A549 (cell line): ENCODE measurements at regions not wholly inside any gene's neighbourhood (a gene's known extent, or its start where the extent isn't known, plus 50 kb on each side); places are given as distances from the start of the nearest gene placed in this dataset.

Experiments
- ATAC-seq, 2 experiments: fragments of 200-7000 bp in 1 of 2; fragments of >200 bp in 1 of 2; cut with Nextera tagmentation in 1 of 2; cut with Tn5 transposase in 1 of 2; 3 replicates each; pipeline versions ENCODE4 v1.8.0 to v1.9.1; 2018 to 2020; ENCODE audit warnings: mild to moderate bottlenecking in 1 of 2, moderate library complexity in 1 of 2
- CTCF ChIA-PET: fragments of 300-600 bp; sonication (Branson Sonifier 250); formaldehyde crosslinking; extraction: SDS; loops from one replicate; lab custom pipeline; 2021; ENCODE audit warnings: antibody characterized with exemption, inconsistent platforms; lab: Yijun Ruan, JAX
- POLR2A ChIA-PET: fragments of 350-600 bp; formaldehyde crosslinking; extraction: SDS; loops from one replicate; lab custom pipeline; 2021; ENCODE audit warnings: antibody characterized with exemption, inconsistent platforms; lab: Yijun Ruan, JAX
- DNase-seq, 2 experiments: peaks; one replicate each; pipeline versions ENCODE4 v3.0.0 to v3.0.0-alpha.2; 2011 to 2016; ENCODE audit warnings: low read depth in 1 of 2, low spot score in 1 of 2
- FAIRE-seq: peaks from 2 replicates; lab custom pipeline; 2011; peaks lifted over from hg19 to GRCh38; lab: Jason Lieb, UNC
- H3K27ac ChIP-seq, 2 experiments: fragments of >200 bp; sonication (Bioruptor Twin); formaldehyde crosslinking; 3 replicates each; pipeline ENCODE4 v1.5.1; 2016 to 2017
- H3K4me1 ChIP-seq: fragments of >200 bp; sonication (Bioruptor Twin); formaldehyde crosslinking; 3 replicates; pipeline ENCODE4 v1.6.1; 2016
- H3K4me2 ChIP-seq: fragments of >200 bp; sonication (Bioruptor Twin); formaldehyde crosslinking; 3 replicates; pipeline ENCODE4 v1.6.1; 2016
- H3K4me3 ChIP-seq: fragments of >200 bp; sonication (Bioruptor Twin); formaldehyde crosslinking; 3 replicates; pipeline ENCODE4 v1.5.1; 2016
- H3K9me3 ChIP-seq: fragments of >200 bp; sonication (Bioruptor Twin); formaldehyde crosslinking; 3 replicates; pipeline ENCODE4 v1.6.1; 2016
- CHD2 ChIP-seq: fragments of 150-350 bp; IDR thresholded peaks from 2 replicates; pipeline ENCODE4 v1.6.1; 2014; ENCODE audit warnings: low read length; ENCODE audit not compliant: partially characterized antibody
- CHD4 ChIP-seq: fragments of 200-600 bp; sonication (generic); IDR thresholded peaks from 2 replicates; pipeline ENCODE4 v1.6.1; 2016; ENCODE audit warnings: antibody characterized with exemption, mild to moderate bottlenecking, borderline replicate concordance
- EHF ChIP-seq: fragments of 250-450 bp; sonication (Bioruptor Pico); IDR thresholded peaks from 2 replicates; pipeline ENCODE4 v1.5.0; 2020; ENCODE audit warnings: mild to moderate bottlenecking
- ESRRA ChIP-seq: fragments of 150-350 bp; IDR thresholded peaks from 2 replicates; pipeline ENCODE4 v1.6.1; 2014; ENCODE audit warnings: mild to moderate bottlenecking, low read length, borderline replicate concordance
- FOSB ChIP-seq: fragments of 250-450 bp; sonication (Bioruptor Pico); IDR thresholded peaks from 2 replicates; pipeline ENCODE4 v1.5.0; 2020; ENCODE audit warnings: mild to moderate bottlenecking, moderate library complexity
- FOSL2 ChIP-seq, 2 experiments: fragments of 450-650 bp in 1 of 2; fragments of >200 bp in 1 of 2; sonication (Bioruptor Twin) in 1 of 2; formaldehyde crosslinking; IDR thresholded peaks; 2 replicates each; pipeline versions ENCODE4 v1.5.0 to v1.6.1; 2016 to 2020; ENCODE audit warnings: mild to moderate bottlenecking in 1 of 2, moderate library complexity in 1 of 2
- GATA3 ChIP-seq: IDR thresholded peaks from 2 replicates; pipeline ENCODE4 v1.6.1; 2012; ENCODE audit warnings: borderline replicate concordance
- JUN ChIP-seq, 2 experiments: fragments of >200 bp; sonication (Bioruptor Twin); formaldehyde crosslinking; IDR thresholded peaks; 2 replicates in 1 of 2; 3 replicates in 1 of 2; pipeline ENCODE4 v1.6.1; 2016 to 2017
- MAZ ChIP-seq: fragments of 150-350 bp; IDR thresholded peaks from 2 replicates; pipeline ENCODE4 v1.6.1; 2014; ENCODE audit warnings: antibody characterized with exemption, low read depth, low read length, borderline replicate concordance
- PHF8 ChIP-seq: fragments of 200-600 bp; sonication (generic); IDR thresholded peaks from 2 replicates; pipeline ENCODE4 v1.6.1; 2016; ENCODE audit warnings: low read depth, mild to moderate bottlenecking, antibody characterized with exemption, moderate library complexity, borderline replicate concordance
- POLR2AphosphoS2 ChIP-seq: conservative IDR thresholded peaks from 2 replicates; pipeline ENCODE4 v1.6.1; 2012; ENCODE audit warnings: low read length, improper control_type of control experiment, inconsistent platforms
- RAD21 ChIP-seq, 2 experiments: fragments of >200 bp in 1 of 2; sonication (Bioruptor Twin) in 1 of 2; formaldehyde crosslinking in 1 of 2; IDR thresholded peaks in 1 of 2; conservative IDR thresholded peaks in 1 of 2; 2 replicates in 1 of 2; 3 replicates in 1 of 2; pipeline ENCODE4 v1.6.1; 2012 to 2018; ENCODE audit warnings: inconsistent platforms in 1 of 2
- RARB ChIP-seq: fragments of 250-450 bp; sonication (Bioruptor Pico); IDR thresholded peaks from 2 replicates; pipeline ENCODE4 v1.8.0; 2021; ENCODE audit warnings: mild to moderate bottlenecking, moderate library complexity
- SREBF2 ChIP-seq: fragments of 450-650 bp; IDR thresholded peaks from 2 replicates; pipeline ENCODE4 v1.6.1; 2014; ENCODE audit warnings: mild to moderate bottlenecking, moderate library complexity
- ZC3H11A ChIP-seq: fragments of 450-650 bp; IDR thresholded peaks from 2 replicates; pipeline ENCODE4 v1.6.1; 2014; ENCODE audit warnings: antibody characterized with exemption, mild to moderate bottlenecking
- WGBS: methylation state at CpG from one replicate; pipeline ENCODE4 v1.1.6; 2017; ENCODE audit errors: missing lambda C conversion rate; 5-methylcytosine and 5-hydroxymethylcytosine counted together
- TF ChIP-seq, protein P1 (sequence below): fragments of 250-450 bp; sonication (Bioruptor Pico); IDR thresholded peaks from 2 replicates; pipeline ENCODE4 v1.5.0; 2021; ENCODE audit warnings: mild to moderate bottlenecking, moderate library complexity, borderline replicate concordance
- TF ChIP-seq, protein P2 (sequence below): fragments of 200-600 bp; sonication (generic); IDR thresholded peaks from 2 replicates; pipeline ENCODE4 v1.6.1; 2016; ENCODE audit warnings: antibody characterized with exemption, mild to moderate bottlenecking, moderate library complexity
- TF ChIP-seq, protein P3 (sequence below): fragments of 150-350 bp; IDR thresholded peaks from 2 replicates; pipeline ENCODE4 v1.6.1; 2014; ENCODE audit warnings: low read depth, mild to moderate bottlenecking, low read length
- TF ChIP-seq, protein P4 (sequence below): fragments of >200 bp; sonication (Bioruptor Twin); formaldehyde crosslinking; IDR thresholded peaks from 2 replicates; pipeline ENCODE4 v1.6.1; 2016
- TF ChIP-seq, protein P5 (sequence below): IDR thresholded peaks from 2 replicates; pipeline ENCODE4 v1.6.1; 2012; ENCODE audit warnings: low read depth, borderline replicate concordance
- TF ChIP-seq, protein P6 (sequence below): fragments of 450-650 bp; IDR thresholded peaks from 2 replicates; pipeline ENCODE4 v1.6.1; 2014; ENCODE audit warnings: antibody characterized with exemption

DNA sequence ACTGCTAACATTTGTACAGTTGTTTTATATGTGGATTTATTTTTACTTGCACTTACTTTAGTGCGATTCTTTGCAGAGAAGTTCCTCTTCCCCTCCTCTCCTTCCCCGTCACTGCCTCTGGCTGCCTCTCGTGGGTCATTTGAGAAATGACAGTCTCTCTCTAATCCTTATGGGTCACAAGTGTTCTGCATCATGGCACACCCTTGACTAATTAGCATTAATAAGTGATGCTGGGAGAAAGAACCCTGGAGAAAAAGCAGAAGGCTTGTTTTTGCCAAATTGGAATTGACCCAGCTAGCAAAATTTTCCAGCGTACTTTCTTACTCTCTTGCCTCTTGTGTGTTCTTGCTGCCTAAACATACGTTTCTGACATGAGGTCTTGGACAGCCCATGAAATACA, 301.2 kb downstream of the DUSP10 start:
- Histone ChIP-seq H3K9me3 (no peaks in the 10 kb centered on the region), H3K4me3 (no peak overlapping the region)
- CTCF ChIA-PET, result interaction anchor here (1.4 kb wide), 1 partner anchor 9 kb away, joined by 5 read pairs; no protein-coding TSS in a partner anchor

DNA sequence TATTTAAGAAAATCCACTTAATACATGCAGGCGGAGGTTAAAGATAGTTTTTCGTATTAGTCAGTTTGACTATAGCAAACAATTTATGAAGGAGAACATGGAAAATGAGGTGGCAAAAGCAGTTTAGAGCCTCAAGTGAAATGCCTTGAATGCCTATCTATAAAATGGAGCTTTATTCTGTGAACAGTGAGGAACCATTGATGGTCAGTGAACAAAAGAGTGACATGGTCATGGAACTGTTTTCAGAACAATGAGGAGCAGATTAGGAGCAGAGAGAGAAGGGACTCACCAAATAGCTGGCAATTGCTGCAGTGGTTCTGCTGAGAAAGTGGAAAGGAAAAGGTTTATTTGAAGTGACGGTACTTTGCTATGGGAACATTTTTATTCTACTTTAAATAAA, 299.8 kb downstream of the DUSP10 start:
- peaks cover 25% of the 10 kb centered on the region for H3K4me1 ChIP-seq
- ChIA-PET POLR2A (no interaction called here), CTCF (interaction anchor here (0.6 to 1.9 kb wide), 4 partner anchors 8 to 1013 kb away, joined by 3 to 5 read pairs (median 4); no protein-coding TSS in a partner anchor)
- no peak overlapping the region for H3K4me3 ChIP-seq
- H3K9me3 ChIP-seq, result no peaks in the 10 kb centered on the region
- no peak for ATAC-seq
- H3K4me2 ChIP-seq, result no peak overlapping the region
- no peak for FAIRE-seq
- no peak overlapping the region for H3K27ac ChIP-seq
- WGBS, result 68% methylated on average over 3 of the region's 3 CpGs
- DNase-seq, result no peak
- TF ChIP-seq, protein P1, sequence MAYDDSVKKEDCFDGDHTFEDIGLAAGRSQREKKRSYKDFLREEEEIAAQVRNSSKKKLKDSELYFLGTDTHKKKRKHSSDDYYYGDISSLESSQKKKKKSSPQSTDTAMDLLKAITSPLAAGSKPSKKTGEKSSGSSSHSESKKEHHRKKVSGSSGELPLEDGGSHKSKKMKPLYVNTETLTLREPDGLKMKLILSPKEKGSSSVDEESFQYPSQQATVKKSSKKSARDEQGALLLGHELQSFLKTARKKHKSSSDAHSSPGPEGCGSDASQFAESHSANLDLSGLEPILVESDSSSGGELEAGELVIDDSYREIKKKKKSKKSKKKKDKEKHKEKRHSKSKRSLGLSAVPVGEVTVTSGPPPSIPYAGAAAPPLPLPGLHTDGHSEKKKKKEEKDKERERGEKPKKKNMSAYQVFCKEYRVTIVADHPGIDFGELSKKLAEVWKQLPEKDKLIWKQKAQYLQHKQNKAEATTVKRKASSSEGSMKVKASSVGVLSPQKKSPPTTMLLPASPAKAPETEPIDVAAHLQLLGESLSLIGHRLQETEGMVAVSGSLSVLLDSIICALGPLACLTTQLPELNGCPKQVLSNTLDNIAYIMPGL (CRISPR knock-in tag), result no peak
- TF ChIP-seq PHF8 (no peak), EHF (CRISPR knock-in tag) (no peak), SREBF2 (no peak), ESRRA (no peak), POLR2AphosphoS2 (no peak)
- TF ChIP-seq, protein P2, sequence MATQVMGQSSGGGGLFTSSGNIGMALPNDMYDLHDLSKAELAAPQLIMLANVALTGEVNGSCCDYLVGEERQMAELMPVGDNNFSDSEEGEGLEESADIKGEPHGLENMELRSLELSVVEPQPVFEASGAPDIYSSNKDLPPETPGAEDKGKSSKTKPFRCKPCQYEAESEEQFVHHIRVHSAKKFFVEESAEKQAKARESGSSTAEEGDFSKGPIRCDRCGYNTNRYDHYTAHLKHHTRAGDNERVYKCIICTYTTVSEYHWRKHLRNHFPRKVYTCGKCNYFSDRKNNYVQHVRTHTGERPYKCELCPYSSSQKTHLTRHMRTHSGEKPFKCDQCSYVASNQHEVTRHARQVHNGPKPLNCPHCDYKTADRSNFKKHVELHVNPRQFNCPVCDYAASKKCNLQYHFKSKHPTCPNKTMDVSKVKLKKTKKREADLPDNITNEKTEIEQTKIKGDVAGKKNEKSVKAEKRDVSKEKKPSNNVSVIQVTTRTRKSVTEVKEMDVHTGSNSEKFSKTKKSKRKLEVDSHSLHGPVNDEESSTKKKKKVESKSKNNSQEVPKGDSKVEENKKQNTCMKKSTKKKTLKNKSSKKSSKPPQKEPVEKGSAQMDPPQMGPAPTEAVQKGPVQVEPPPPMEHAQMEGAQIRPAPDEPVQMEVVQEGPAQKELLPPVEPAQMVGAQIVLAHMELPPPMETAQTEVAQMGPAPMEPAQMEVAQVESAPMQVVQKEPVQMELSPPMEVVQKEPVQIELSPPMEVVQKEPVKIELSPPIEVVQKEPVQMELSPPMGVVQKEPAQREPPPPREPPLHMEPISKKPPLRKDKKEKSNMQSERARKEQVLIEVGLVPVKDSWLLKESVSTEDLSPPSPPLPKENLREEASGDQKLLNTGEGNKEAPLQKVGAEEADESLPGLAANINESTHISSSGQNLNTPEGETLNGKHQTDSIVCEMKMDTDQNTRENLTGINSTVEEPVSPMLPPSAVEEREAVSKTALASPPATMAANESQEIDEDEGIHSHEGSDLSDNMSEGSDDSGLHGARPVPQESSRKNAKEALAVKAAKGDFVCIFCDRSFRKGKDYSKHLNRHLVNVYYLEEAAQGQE, result no peak
- TF ChIP-seq, protein P3, sequence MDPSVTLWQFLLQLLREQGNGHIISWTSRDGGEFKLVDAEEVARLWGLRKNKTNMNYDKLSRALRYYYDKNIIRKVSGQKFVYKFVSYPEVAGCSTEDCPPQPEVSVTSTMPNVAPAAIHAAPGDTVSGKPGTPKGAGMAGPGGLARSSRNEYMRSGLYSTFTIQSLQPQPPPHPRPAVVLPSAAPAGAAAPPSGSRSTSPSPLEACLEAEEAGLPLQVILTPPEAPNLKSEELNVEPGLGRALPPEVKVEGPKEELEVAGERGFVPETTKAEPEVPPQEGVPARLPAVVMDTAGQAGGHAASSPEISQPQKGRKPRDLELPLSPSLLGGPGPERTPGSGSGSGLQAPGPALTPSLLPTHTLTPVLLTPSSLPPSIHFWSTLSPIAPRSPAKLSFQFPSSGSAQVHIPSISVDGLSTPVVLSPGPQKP, result no peak
- TF ChIP-seq, protein P4, sequence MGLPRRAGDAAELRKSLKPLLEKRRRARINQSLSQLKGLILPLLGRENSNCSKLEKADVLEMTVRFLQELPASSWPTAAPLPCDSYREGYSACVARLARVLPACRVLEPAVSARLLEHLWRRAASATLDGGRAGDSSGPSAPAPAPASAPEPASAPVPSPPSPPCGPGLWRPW, result no peak
- TF ChIP-seq, protein P5, sequence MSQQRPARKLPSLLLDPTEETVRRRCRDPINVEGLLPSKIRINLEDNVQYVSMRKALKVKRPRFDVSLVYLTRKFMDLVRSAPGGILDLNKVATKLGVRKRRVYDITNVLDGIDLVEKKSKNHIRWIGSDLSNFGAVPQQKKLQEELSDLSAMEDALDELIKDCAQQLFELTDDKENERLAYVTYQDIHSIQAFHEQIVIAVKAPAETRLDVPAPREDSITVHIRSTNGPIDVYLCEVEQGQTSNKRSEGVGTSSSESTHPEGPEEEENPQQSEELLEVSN, result no peak

More for the DNA sequence above, 301.2 kb downstream of the DUSP10 start:
- no peak for TF ChIP-seq FOSB (CRISPR knock-in tag)
- no peak for TF ChIP-seq JUN (IDR thresholded peaks at IDR 0.05)
- no peak for TF ChIP-seq CHD2
- TF ChIP-seq, protein P2, result no peak
- TF ChIP-seq CHD4, result no peak
- TF ChIP-seq, protein P6, sequence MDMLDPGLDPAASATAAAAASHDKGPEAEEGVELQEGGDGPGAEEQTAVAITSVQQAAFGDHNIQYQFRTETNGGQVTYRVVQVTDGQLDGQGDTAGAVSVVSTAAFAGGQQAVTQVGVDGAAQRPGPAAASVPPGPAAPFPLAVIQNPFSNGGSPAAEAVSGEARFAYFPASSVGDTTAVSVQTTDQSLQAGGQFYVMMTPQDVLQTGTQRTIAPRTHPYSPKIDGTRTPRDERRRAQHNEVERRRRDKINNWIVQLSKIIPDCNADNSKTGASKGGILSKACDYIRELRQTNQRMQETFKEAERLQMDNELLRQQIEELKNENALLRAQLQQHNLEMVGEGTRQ, result no peak
- TF ChIP-seq MAZ, result no peak
- no peak for TF ChIP-seq GATA3
- no peak for TF ChIP-seq RARB (CRISPR knock-in tag)
- TF ChIP-seq SREBF2, result no peak
- no peak for TF ChIP-seq RAD21 (conservative IDR thresholded peaks at IDR 0.05 in 1 of 2, IDR thresholded peaks at IDR 0.05 in 1 of 2)
- TF ChIP-seq ZC3H11A, result no peak
- TF ChIP-seq FOSL2 (IDR thresholded peaks at IDR 0.05), result no peak
- no peak for TF ChIP-seq FOSL2 (CRISPR knock-in tag; IDR thresholded peaks at IDR 0.05)
- H3K4me1 ChIP-seq, result peaks cover 25% of the 10 kb centered on the region
- FAIRE-seq (no peak), DNase-seq (no peak), ATAC-seq (no peak)
- 86% methylated on average over 5 of the region's 5 CpGs for WGBS
- POLR2A ChIA-PET, result no interaction called here
- peak overlapping the region; percentile 39 to 72; a peak in 4 of 6 replicates for H3K27ac ChIP-seq
- peak overlapping the region; percentile 75 for H3K4me2 ChIP-seq
